ENCODE measurements at regions not wholly inside any gene's neighbourhood (a gene's known extent, or its start where the extent isn't known, plus 50 kb on each side); places are given as distances from the start of the nearest gene placed in this dataset.
A peak's percentile ranks its signal among the peaks of the same experiment; 100 is the strongest.

- TF ChIP-seq CTCF (IDR thresholded peaks at IDR 0.05; ENCODE audit: low read depth, low read length, missing control alignments): no peak
- in situ Hi-C loops (cut with HindIII; ENCODE audit: low sequenced_read_pairs): no loop called here
- no peak overlapping the region for H3K4me3 ChIP-seq (ENCODE audit: low read depth, low read length)
- no peak for DNase-seq (ENCODE audit: low read depth)
Measured at GRCh38 chr2:61705625-61706024, 148.2 kb downstream of the FAM161A start.

GRCh38 chr2:61704364-61704763 is 149.5 kb downstream of the FAM161A start:
- DNase-seq (ENCODE audit: low read depth): no peak
- no peak for TF ChIP-seq CTCF (IDR thresholded peaks at IDR 0.05; ENCODE audit: low read depth, low read length, missing control alignments)
- in situ Hi-C loops (cut with HindIII; ENCODE audit: low sequenced_read_pairs): no loop called here
- H3K4me3 ChIP-seq (ENCODE audit: low read depth, low read length): no peak overlapping the region

GRCh38 chr2:61702088-61702467 is 151.8 kb downstream of the FAM161A start:
- TF ChIP-seq CTCF (IDR thresholded peaks at IDR 0.05; ENCODE audit: low read depth, low read length, missing control alignments): no peak
- in situ Hi-C loops (cut with HindIII; ENCODE audit: low sequenced_read_pairs): no loop called here
- no peak for DNase-seq (ENCODE audit: low read depth)
- no peak overlapping the region for H3K4me3 ChIP-seq (ENCODE audit: low read depth, low read length)

GRCh38 chr2:61700464-61700863 is 153.4 kb downstream of the FAM161A start:
- DNase-seq (ENCODE audit: low read depth): no peak
- no peak for TF ChIP-seq CTCF (IDR thresholded peaks at IDR 0.05; ENCODE audit: low read depth, low read length, missing control alignments)
- in situ Hi-C loops (cut with HindIII; ENCODE audit: low sequenced_read_pairs): no loop called here
- no peak overlapping the region for H3K4me3 ChIP-seq (ENCODE audit: low read depth, low read length)

- TF ChIP-seq CTCF (IDR thresholded peaks at IDR 0.05; ENCODE audit: low read depth, low read length, missing control alignments): peak; percentile 49
- DNase-seq (ENCODE audit: low read depth): peak; percentile 68
- in situ Hi-C loops (cut with HindIII; ENCODE audit: low sequenced_read_pairs): no loop called here
- H3K4me3 ChIP-seq (ENCODE audit: low read depth, low read length): peak overlapping the region; percentile 78
Measured at GRCh38 chr2:61694312-61695274, 156.4 kb upstream of the XPO1 start.

- H3K4me3 ChIP-seq (ENCODE audit: low read depth, low read length): no peak overlapping the region
- in situ Hi-C loops (cut with HindIII; ENCODE audit: low sequenced_read_pairs): no loop called here
- TF ChIP-seq CTCF (IDR thresholded peaks at IDR 0.05; ENCODE audit: low read depth, low read length, missing control alignments): no peak
- no peak for DNase-seq (ENCODE audit: low read depth)
Measured at GRCh38 chr2:61693744-61694143, 155.6 kb upstream of the XPO1 start.

Data from astrocyte of the cerebellum (primary cell).